GM12864 (cell line): ENCODE measurements at regions not wholly inside any gene's neighbourhood (a gene's known extent, or its start where the extent isn't known, plus 50 kb on each side); places are given as distances from the start of the nearest gene placed in this dataset.

ENCODE experiments used
- DNase-seq: peaks from one replicate; pipeline ENCODE4 v3.0.0-alpha.2; 2011; ENCODE audit warnings: low read depth
- H3K4me3 ChIP-seq: 2 replicates; pipeline ENCODE4 v1.5.1; 2011; ENCODE audit warnings: mild to moderate bottlenecking, low read depth, low read length, control low read depth
- TF ChIP-seq, protein P1 (sequence below): IDR thresholded peaks from 2 replicates; pipeline ENCODE4 v1.5.1; 2011; ENCODE audit warnings: low read depth, mild to moderate bottlenecking, moderate library complexity, low read length, control low read depth, inconsistent platforms; ENCODE audit errors: missing control alignments

DNA sequence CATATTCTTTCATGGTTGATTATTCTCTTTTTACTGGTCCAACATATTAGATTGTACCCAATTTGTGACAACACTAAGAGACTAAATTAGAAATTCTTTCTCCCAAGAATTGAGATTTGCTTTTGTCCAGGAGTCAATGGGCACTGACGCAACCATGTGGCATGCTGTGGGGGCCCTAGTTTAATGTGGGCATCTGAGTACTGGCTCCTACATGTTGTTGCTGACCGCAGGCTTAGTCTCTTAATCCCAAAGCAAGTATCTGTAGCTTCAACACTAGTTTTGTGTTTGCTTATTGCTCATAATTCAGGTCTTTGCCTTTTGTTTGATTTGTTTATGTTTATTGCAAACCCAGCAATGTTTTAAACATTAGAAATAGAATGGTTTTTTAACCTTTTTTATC, 263.4 kb upstream of the NDST4 start:
- TF ChIP-seq, protein P1, sequence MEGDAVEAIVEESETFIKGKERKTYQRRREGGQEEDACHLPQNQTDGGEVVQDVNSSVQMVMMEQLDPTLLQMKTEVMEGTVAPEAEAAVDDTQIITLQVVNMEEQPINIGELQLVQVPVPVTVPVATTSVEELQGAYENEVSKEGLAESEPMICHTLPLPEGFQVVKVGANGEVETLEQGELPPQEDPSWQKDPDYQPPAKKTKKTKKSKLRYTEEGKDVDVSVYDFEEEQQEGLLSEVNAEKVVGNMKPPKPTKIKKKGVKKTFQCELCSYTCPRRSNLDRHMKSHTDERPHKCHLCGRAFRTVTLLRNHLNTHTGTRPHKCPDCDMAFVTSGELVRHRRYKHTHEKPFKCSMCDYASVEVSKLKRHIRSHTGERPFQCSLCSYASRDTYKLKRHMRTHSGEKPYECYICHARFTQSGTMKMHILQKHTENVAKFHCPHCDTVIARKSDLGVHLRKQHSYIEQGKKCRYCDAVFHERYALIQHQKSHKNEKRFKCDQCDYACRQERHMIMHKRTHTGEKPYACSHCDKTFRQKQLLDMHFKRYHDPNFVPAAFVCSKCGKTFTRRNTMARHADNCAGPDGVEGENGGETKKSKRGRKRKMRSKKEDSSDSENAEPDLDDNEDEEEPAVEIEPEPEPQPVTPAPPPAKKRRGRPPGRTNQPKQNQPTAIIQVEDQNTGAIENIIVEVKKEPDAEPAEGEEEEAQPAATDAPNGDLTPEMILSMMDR: no peak
- no peak for DNase-seq

GRCh38 chr4:115374621-115375020, 261.2 kb upstream of the NDST4 start:
- DNase-seq: no peak
- TF ChIP-seq, protein P1: no peak

More for the DNA sequence above, 263.4 kb upstream of the NDST4 start:
- no peak overlapping the region for H3K4me3 ChIP-seq

DNA sequence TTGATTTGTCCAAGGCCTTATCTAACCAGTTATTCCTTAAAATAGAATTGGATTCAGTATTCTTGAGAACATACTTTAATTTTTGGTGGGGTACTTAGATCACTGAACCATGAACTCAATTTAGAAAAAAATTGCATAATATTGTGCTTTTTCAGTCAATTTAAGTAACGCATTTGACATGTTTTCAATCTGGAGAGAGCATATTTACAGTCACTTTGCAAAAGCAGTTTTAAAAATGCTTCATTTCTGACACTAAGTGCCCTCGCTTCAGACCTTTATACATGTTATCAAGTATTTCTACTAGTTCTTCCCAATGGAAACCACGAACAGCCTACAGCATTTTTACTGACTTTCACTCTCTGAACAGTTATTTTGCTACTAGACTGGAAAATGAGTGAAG, 257.1 kb upstream of the NDST4 start:
- H3K4me3 ChIP-seq: no peak overlapping the region
- TF ChIP-seq, protein P1: no peak
- DNase-seq: no peak

More at GRCh38 chr4:115374621-115375020, 261.2 kb upstream of the NDST4 start:
- no peak overlapping the region for H3K4me3 ChIP-seq

DNA sequence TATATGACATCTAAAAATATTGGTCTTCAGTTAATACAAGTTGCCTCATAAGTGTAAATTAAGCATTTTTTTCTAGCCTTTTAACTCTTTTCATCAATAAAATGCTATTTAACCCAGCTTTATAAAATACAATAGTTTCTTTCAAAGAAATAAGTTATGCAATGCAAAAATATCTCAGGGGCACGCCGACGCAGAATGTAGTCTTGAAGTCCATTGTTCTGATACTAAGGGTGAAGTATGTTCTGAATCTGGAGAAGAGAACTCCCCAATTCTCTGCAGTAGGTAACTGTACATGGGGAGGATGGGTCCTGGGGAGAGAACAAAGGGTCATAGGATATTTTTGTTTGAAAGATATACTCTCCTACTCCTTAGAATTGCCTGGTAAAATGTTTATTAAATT, 256.6 kb upstream of the NDST4 start:
- TF ChIP-seq, protein P1: no peak
- no peak for DNase-seq
- H3K4me3 ChIP-seq: no peak overlapping the region

DNA sequence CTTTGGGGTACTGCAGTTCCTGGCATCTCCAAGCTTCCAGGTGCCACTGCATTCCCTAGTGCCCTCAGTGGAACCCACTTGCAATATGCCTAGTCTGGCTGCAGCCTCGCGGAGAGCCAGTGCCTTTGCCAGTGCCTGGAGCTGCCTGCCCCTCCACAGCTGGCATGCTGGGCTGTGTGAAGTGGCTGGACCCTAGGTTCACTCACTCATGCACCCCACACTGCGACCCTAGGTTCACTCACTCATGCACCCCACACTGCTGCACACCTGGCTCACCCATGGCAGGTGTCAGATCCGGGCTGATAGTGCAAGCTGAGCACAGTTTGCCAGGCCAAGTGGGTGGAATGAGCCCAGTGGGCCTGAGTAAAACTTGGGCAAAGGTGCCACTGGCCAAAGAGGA, 253.0 kb upstream of the NDST4 start:
- TF ChIP-seq, protein P1: no peak
- no peak overlapping the region for H3K4me3 ChIP-seq
- DNase-seq: no peak

DNA sequence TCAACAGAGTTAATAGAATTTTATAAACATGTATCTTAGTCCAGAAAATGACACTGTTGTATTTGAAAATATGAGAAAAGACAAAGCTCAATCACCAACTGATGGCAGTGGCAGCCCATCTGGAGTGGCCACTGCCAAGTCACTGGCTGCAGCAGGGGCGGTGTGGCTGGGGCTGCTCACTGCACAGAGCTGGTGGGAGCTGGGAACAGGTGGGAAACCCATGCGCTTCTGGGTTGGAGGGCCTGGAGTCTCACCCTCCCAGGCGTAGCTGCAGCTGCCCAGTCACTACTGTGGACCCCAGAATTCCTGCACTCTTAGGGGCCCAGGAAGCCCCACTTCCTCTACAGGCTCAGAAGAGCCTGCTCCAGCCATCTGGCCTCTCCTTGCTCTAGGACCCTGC, 251.8 kb upstream of the NDST4 start:
- DNase-seq: no peak
- H3K4me3 ChIP-seq: no peak overlapping the region
- TF ChIP-seq, protein P1: no peak

GRCh38 chr4:115361781-115362180, 248.4 kb upstream of the NDST4 start:
- TF ChIP-seq, protein P1: no peak
- no peak for DNase-seq
- no peak overlapping the region for H3K4me3 ChIP-seq
